HEK293 (cell line): ENCODE measurements at regions not wholly inside any gene's neighbourhood (a gene's known extent, or its start where the extent isn't known, plus 50 kb on each side); places are given as distances from the start of the nearest gene placed in this dataset.

Source experiments
- CTCF ChIA-PET: fragments of 350-600 bp; formaldehyde crosslinking; extraction: SDS; loops from one replicate; lab custom pipeline; 2021; ENCODE audit warnings: antibody characterized with exemption; lab: Yijun Ruan, JAX
- POLR2A ChIA-PET: fragments of 300-600 bp; formaldehyde crosslinking; extraction: SDS; loops from one replicate; lab custom pipeline; 2020; ENCODE audit warnings: antibody characterized with exemption, inconsistent platforms; lab: Yijun Ruan, JAX
- H3K27ac ChIP-seq: fragments of 200-500 bp; sonication (Bioruptor generic); 2 replicates; pipeline ENCODE4 v1.5.1; 2014; ENCODE audit warnings: low read depth, low read length, control low read depth, inconsistent platforms; ENCODE audit errors: extremely low read depth
- H3K36me3 ChIP-seq, 2 experiments: fragments of 200-500 bp in 1 of 2; sonication (Bioruptor generic) in 1 of 2; 1 replicate in 1 of 2; 2 replicates in 1 of 2; pipeline ENCODE4 v1.5.1; 2014 to 2017; ENCODE audit warnings: inconsistent platforms in 2 of 2, low read length in 2 of 2; ENCODE audit not compliant: control insufficient read depth in 2 of 2, insufficient read depth in 1 of 2
- H3K4me1 ChIP-seq: fragments of 200-500 bp; sonication (Bioruptor generic); 2 replicates; pipeline ENCODE4 v1.5.1; 2014; ENCODE audit warnings: mild to moderate bottlenecking, low read length, inconsistent platforms; ENCODE audit not compliant: control insufficient read depth, insufficient read depth
- H3K4me3 ChIP-seq: 2 replicates; pipeline ENCODE4 v1.5.1; 2011; ENCODE audit warnings: low read depth, mild to moderate bottlenecking, control low read depth, low read length, moderate library complexity
- H3K9me3 ChIP-seq: fragments of 200-500 bp; sonication (Bioruptor generic); 2 replicates; pipeline ENCODE4 v1.5.1; 2014; ENCODE audit warnings: low read depth, low read length, inconsistent platforms; ENCODE audit not compliant: control insufficient read depth, insufficient read depth
- GLIS1 ChIP-seq: fragments of 450-650 bp; formaldehyde crosslinking; IDR thresholded peaks from 2 replicates; pipeline ENCODE4 v1.5.1; 2016; ENCODE audit warnings: missing biosample characterization, missing genetic modification characterization
- HOXA7 ChIP-seq: sonication (generic); formaldehyde crosslinking; IDR thresholded peaks from 2 replicates; pipeline ENCODE4 v1.8.1; 2022; ENCODE audit warnings: missing genetic modification reagents, borderline replicate concordance
- KLF7 ChIP-seq: fragments of 450-650 bp; formaldehyde crosslinking; IDR thresholded peaks from 2 replicates; pipeline ENCODE4 v1.5.1; 2016; ENCODE audit warnings: missing biosample characterization, missing genetic modification characterization, borderline replicate concordance
- PATZ1 ChIP-seq: fragments of 450-650 bp; formaldehyde crosslinking; IDR thresholded peaks from 2 replicates; pipeline ENCODE4 v1.5.1; 2016; ENCODE audit warnings: missing biosample characterization, missing genetic modification characterization
- SCRT2 ChIP-seq: fragments of 450-650 bp; formaldehyde crosslinking; IDR thresholded peaks from 2 replicates; pipeline ENCODE4 v1.5.1; 2016; ENCODE audit warnings: missing biosample characterization, missing genetic modification characterization
- YY1 ChIP-seq: fragments of 450-650 bp; formaldehyde crosslinking; IDR thresholded peaks from 2 replicates; pipeline ENCODE4 v1.5.1; 2018; ENCODE audit warnings: missing biosample characterization, missing genetic modification characterization
- ZFP69B ChIP-seq: fragments of 450-650 bp; formaldehyde crosslinking; IDR thresholded peaks from 2 replicates; pipeline ENCODE4 v1.5.1; 2016; ENCODE audit warnings: missing biosample characterization, missing genetic modification characterization
- ZNF140 ChIP-seq: fragments of 450-650 bp; formaldehyde crosslinking; IDR thresholded peaks from 2 replicates; pipeline ENCODE4 v1.5.1; 2016; ENCODE audit warnings: missing biosample characterization, missing genetic modification characterization
- ZNF19 ChIP-seq: fragments of 450-650 bp; formaldehyde crosslinking; IDR thresholded peaks from 2 replicates; pipeline ENCODE4; 2016; ENCODE audit warnings: missing biosample characterization, missing genetic modification characterization, low read depth
- ZNF23 ChIP-seq: fragments of 450-650 bp; formaldehyde crosslinking; IDR thresholded peaks from 2 replicates; pipeline ENCODE4 v1.5.1; 2016; ENCODE audit warnings: missing biosample characterization, missing genetic modification characterization, borderline replicate concordance
- ZNF280D ChIP-seq: fragments of 450-650 bp; formaldehyde crosslinking; IDR thresholded peaks from 2 replicates; pipeline ENCODE4 v1.5.1; 2016; ENCODE audit warnings: missing biosample characterization, missing genetic modification characterization
- ZNF324 ChIP-seq: fragments of 450-650 bp; formaldehyde crosslinking; IDR thresholded peaks from 2 replicates; pipeline ENCODE4 v1.5.1; 2016; ENCODE audit warnings: missing biosample characterization, missing genetic modification characterization
- ZNF354C ChIP-seq: fragments of 450-650 bp; formaldehyde crosslinking; IDR thresholded peaks from 2 replicates; pipeline ENCODE4 v1.5.1; 2016; ENCODE audit warnings: missing biosample characterization, missing genetic modification characterization, low read depth, borderline replicate concordance
- ZNF549 ChIP-seq: fragments of 450-650 bp; IDR thresholded peaks from 2 replicates; pipeline ENCODE4 v1.5.1; 2018; ENCODE audit warnings: missing biosample characterization, missing genetic modification characterization, mild to moderate bottlenecking, inconsistent platforms, moderate library complexity
- ZNF558 ChIP-seq: fragments of 450-650 bp; formaldehyde crosslinking; IDR thresholded peaks from 2 replicates; pipeline ENCODE4 v1.5.1; 2016; ENCODE audit warnings: missing biosample characterization, missing genetic modification characterization
- ZNF621 ChIP-seq: fragments of 450-650 bp; formaldehyde crosslinking; IDR thresholded peaks from 2 replicates; pipeline ENCODE4 v1.5.1; 2017; ENCODE audit warnings: missing biosample characterization, missing genetic modification characterization
- ZNF645 ChIP-seq: fragments of 450-650 bp; formaldehyde crosslinking; IDR thresholded peaks from 2 replicates; pipeline ENCODE4; 2016; ENCODE audit warnings: missing biosample characterization, missing genetic modification characterization
- ZNF658 ChIP-seq: fragments of 450-650 bp; formaldehyde crosslinking; IDR thresholded peaks from 2 replicates; pipeline ENCODE4; 2016; ENCODE audit warnings: missing biosample characterization, missing genetic modification characterization
- ZNF664 ChIP-seq: fragments of 450-650 bp; formaldehyde crosslinking; IDR thresholded peaks from 2 replicates; pipeline ENCODE4 v1.5.1; 2016; ENCODE audit warnings: missing biosample characterization, missing genetic modification characterization
- ZNF670 ChIP-seq: fragments of 450-650 bp; formaldehyde crosslinking; IDR thresholded peaks from 2 replicates; pipeline ENCODE4 v1.5.1; 2016; ENCODE audit warnings: missing biosample characterization, missing genetic modification characterization, low read depth
- ZNF768 ChIP-seq: fragments of 450-650 bp; formaldehyde crosslinking; IDR thresholded peaks from 2 replicates; pipeline ENCODE4 v1.5.1; 2018; ENCODE audit warnings: missing biosample characterization, mild to moderate bottlenecking, missing genetic modification characterization
- ZNF843 ChIP-seq: fragments of 450-650 bp; formaldehyde crosslinking; IDR thresholded peaks from 2 replicates; pipeline ENCODE4 v1.5.1; 2016; ENCODE audit warnings: missing biosample characterization, missing genetic modification characterization
- ZSCAN4 ChIP-seq: fragments of 450-650 bp; formaldehyde crosslinking; IDR thresholded peaks from 2 replicates; pipeline ENCODE4 v1.5.1; 2017; ENCODE audit warnings: missing biosample characterization, missing genetic modification characterization
- TF ChIP-seq, protein P1 (sequence below): fragments of 450-650 bp; formaldehyde crosslinking; IDR thresholded peaks from 2 replicates; pipeline ENCODE4 v1.5.1; 2016; ENCODE audit warnings: missing biosample characterization, missing genetic modification characterization

DNA sequence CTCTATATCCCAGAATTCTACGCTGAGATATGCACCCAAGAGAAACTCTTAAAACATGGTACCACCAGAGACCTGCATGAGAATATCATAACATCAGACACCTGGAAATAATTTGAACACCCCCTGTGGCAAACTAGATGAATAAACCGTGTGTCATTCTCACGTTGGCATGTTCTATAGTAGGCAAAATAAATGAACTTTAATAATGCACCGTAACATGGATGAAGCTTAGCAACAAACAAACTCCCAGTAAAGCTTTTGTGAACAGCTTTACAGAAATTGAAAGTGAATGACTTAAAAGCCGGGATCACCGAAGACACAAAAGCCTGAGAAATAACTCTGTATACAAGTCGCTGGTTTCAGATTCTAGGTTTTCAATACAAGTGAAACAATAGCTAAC is 1166.8 kb upstream of the CITED2 start:
- no peaks in the 10 kb centered on the region for H3K36me3 ChIP-seq
- TF ChIP-seq ZNF280D (tag by site-specific recombination) (no peak), ZFP69B (tag by site-specific recombination) (no peak), ZSCAN4 (no peak), PATZ1 (tag by site-specific recombination) (no peak), ZNF19 (tag by site-specific recombination) (no peak), ZNF768 (tag by site-specific recombination) (no peak), ZNF658 (no peak), ZNF670 (tag by site-specific recombination) (no peak), ZNF558 (tag by site-specific recombination) (no peak), HOXA7 (CRISPR knock-in tag) (no peak), ZNF664 (no peak), ZNF324 (tag by site-specific recombination) (no peak), ZNF140 (tag by site-specific recombination) (no peak), SCRT2 (tag by site-specific recombination) (no peak), ZNF645 (no peak)
- H3K4me1 ChIP-seq: no peaks in the 10 kb centered on the region
- H3K4me3 ChIP-seq: no peak overlapping the region
- POLR2A ChIA-PET: no interaction called here
- H3K27ac ChIP-seq: no peak overlapping the region
- CTCF ChIA-PET: no interaction called here
- no peaks in the 10 kb centered on the region for H3K9me3 ChIP-seq

DNA sequence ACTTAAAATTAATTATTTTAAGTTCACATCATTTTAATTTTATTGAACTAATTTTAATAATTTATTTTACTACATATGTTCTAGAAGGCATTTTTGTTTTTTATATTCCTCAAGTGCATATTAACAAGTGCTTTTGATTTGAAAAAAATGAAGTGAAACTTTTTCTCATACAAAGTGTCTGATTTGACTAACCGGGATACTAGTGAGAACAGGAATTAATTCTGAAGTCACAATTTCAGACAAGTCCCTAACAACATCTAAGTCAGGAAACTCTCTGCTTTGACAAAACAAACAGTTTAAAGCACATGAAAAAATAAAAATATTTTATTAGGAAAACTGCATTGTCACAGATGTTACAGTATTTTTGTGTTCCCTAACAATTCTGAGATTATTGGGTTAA is 1166.3 kb upstream of the CITED2 start:
- Histone ChIP-seq H3K36me3 (no peaks in the 10 kb centered on the region), H3K4me1 (no peaks in the 10 kb centered on the region), H3K4me3 (no peak overlapping the region), H3K27ac (no peak overlapping the region), H3K9me3 (no peaks in the 10 kb centered on the region)
- ChIA-PET POLR2A (no interaction called here), CTCF (no interaction called here)
- TF ChIP-seq YY1: no peak
- no peak for TF ChIP-seq ZNF621 (tag by site-specific recombination)
- no peak for TF ChIP-seq ZNF549 (tag by site-specific recombination)
- TF ChIP-seq, protein P1, sequence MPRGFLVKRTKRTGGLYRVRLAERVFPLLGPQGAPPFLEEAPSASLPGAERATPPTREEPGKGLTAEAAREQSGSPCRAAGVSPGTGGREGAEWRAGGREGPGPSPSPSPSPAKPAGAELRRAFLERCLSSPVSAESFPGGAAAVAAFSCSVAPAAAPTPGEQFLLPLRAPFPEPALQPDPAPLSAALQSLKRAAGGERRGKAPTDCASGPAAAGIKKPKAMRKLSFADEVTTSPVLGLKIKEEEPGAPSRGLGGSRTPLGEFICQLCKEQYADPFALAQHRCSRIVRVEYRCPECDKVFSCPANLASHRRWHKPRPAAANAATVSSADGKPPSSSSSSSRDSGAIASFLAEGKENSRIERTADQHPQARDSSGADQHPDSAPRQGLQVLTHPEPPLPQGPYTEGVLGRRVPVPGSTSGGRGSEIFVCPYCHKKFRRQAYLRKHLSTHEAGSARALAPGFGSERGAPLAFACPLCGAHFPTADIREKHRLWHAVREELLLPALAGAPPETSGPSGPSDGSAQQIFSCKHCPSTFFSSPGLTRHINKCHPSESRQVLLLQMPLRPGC: no peak
- TF ChIP-seq ZNF23 (tag by site-specific recombination): no peak
- no peak for TF ChIP-seq GLIS1 (tag by site-specific recombination)
- TF ChIP-seq ZNF843 (tag by site-specific recombination): no peak
- no peak for TF ChIP-seq KLF7 (tag by site-specific recombination)
- no peak for TF ChIP-seq ZNF354C (tag by site-specific recombination)
